Inflammatory macrophage (primary cell): ENCODE measurements at regions not wholly inside any gene's neighbourhood (a gene's known extent, or its start where the extent isn't known, plus 50 kb on each side); places are given as distances from the start of the nearest gene placed in this dataset.

Experiments
- DNase-seq, 2 donors: peaks; one replicate each; pipeline ENCODE4 v3.0.0-alpha.2; 2020 to 2022

DNA sequence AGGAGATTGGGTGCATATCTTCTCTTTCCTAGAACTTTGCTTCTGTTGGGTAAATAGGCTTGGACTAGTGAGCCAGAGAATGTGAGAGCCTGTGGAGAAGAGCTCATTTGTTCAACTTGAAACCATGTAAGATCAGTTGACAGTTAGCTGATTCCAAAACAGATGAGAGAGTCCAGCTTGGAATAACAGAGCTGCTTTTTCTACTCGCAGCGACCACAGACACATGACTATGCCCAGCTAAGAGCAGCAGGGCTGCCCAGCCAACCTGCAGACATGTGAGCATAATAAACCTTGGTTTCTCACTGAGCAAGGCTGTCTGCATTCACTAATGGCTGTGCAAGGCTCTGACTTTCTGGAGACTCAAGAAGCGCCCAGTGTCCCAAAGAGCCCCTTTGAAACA is 209.2 kb downstream of the C12orf75 start:
- DNase-seq = no peak

DNA sequence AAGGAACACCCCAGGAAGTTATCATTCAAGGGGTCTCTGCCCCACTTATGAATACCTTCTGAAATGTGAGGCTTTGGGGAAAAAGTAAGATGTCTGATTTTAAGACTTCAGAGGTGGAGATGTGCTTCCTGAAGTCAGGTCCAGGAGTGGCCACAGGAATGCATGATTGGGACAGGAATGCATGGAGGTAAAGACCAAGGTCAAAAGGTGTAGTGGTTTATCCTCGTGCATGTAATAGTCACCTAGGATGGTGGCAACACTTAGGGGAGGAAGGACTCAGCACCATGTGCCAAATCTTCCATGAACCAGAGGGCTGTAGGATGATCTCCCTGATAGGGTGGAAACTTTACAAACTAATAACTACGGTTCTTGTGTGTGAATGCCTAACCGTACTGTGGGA is 217.3 kb downstream of the C12orf75 start:
- DNase-seq = no peak

GRCh38 chr12:105548626-105549025 is 218.1 kb downstream of the C12orf75 start:
- no peak for DNase-seq

DNA sequence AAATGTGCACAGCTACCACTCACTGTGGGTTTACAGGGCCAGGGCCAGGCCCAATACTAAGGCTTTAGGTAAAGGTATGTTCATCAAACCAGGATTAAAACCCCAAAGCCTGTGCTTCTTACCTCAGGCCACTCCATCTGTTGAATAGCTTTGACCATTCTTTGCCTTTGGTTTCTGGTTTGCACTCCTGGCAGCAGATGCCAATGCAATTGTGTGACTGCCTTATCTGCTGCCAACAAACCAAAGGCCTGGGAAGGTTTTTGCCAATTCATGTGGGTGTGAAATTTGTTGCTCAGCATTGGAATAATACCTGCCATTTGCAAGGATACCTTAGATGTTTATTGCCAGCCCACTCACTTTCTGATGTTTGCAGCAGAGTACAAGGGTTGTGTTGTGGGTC is 221.6 kb downstream of the C12orf75 start:
- DNase-seq = no peak

GRCh38 chr12:105554223-105554678 is 223.8 kb downstream of the C12orf75 start:
- no peak for DNase-seq

DNA sequence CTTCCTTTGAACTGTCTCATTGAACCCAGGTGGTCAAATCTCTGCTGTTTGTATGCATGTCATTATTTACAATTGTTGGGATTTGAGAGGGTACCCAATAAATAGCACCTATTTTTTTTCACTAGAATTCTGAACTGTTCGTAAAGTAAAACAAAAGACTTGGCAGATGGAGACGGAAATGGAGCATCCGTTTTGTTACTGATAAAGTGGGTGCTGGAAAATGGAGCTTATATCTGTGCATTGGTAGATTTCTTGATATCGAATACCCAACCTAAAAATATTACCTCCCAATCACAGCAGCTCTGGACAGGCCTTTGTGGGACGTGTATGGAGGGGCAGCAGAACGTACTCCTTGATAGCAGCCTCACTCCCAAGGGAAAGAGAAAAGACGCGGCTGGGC is 224.4 kb downstream of the C12orf75 start:
- DNase-seq = no peak

GRCh38 chr12:105555556-105556295 is 225.2 kb downstream of the C12orf75 start:
- DNase-seq = no peak

DNA sequence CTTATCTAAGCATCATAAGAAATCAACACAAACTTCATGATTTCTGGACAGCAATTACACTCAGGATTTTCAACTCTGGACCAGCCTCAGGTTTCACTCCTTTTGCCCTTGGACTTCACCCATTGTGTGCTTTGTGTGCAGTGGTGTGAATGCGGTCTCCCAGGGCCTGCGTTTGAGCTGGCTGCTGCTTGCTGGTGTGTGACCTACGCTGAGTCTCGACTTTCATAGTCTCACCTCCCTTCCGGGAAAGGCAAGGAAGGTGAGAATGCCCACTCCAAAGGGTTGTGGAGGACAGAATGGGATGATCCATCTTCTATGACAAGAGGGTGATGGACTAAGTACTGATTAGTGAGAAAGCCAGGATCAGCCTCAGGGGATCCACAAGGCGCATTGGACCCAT is 228.8 kb downstream of the C12orf75 start:
- DNase-seq = no peak

- DNase-seq = no peak
These were observed 231.2 kb downstream of the C12orf75 start for GRCh38 chr12:105561546-105562198.

DNA sequence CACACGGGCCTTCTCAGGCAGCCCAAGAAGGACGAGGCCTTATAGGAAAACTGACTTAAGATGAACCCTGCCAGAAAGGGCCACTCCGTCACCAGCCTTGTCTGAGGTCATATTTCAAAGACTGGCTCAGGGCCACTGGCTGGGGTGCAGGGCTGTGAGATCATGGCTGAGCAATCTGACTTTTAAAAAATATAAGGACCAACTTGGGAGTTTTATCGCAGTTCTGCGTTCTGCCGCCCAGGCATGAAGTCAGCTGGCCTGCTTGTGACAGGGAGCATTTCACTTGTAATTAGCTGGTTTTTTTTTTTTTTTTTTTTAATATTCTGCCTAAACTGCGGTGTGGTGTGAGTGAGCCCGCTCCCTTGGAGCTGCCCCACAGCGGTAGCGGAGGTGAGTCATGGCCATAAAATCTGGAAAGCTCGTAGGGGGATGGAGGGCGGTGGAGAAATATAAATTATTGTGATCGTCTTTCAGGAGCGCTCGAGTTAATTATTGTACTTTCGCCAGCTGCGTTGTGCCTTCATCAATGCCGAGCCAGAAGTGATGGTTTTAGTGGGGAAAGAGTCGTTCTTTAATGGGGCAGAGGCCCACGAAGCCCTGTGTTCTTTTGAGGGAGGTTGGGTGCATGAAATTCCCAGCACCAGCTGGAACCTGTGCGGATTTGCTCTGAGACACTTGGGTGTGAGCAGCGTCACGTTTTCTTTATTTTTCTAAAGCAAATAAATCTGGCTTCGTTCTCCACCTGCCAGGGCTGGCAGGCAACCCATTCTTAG is 231.9 kb downstream of the C12orf75 start:
- no peak for DNase-seq

DNA sequence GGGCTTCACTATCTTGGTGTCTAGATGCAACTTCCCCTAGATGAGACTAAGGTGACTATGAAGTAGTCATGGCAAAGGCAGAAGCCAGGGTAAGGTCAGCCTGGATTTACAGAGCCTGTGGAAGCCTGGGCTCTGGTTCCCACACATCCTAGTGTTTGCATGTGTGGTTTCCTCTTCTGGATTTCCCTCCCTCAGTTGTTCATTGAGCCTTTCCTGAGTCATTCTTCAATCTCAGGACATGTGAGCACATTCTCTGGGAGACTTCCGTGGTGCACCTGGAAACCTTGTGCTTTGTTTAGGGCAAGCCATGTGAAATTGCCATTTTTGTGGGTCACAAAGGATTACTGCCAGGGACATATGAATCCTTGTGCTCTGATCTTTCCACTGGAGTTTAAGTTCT is 236.6 kb downstream of the C12orf75 start:
- no peak for DNase-seq

DNA sequence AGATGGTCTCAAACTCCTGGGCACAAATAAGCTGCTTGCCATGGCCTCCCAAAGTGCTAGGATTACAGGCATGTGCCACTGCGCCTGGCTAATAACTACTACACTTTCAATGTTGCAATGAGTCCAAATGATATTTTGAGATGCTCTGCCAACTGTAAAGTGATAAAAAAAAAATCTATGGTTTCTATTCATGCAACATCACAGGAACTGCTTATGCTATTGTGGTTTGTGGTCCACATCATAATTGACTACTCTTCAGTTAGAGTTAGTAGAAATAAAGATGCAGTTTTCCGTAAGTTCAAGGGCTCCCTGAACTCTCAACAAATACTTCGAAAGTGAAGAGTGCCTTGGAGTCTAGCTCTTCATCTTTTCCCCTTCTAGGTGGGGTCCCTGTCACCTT is 239.4 kb downstream of the C12orf75 start:
- no peak for DNase-seq

GRCh38 chr12:105570944-105571343 is 240.5 kb downstream of the C12orf75 start:
- no peak for DNase-seq

- no peak for DNase-seq
These were observed 243.1 kb downstream of the C12orf75 start for GRCh38 chr12:105573574-105573973.

- DNase-seq = no peak
These were observed 243.7 kb downstream of the C12orf75 start for GRCh38 chr12:105574056-105574715.

GRCh38 chr12:105575235-105575634 is 244.7 kb downstream of the C12orf75 start:
- DNase-seq = no peak

DNA sequence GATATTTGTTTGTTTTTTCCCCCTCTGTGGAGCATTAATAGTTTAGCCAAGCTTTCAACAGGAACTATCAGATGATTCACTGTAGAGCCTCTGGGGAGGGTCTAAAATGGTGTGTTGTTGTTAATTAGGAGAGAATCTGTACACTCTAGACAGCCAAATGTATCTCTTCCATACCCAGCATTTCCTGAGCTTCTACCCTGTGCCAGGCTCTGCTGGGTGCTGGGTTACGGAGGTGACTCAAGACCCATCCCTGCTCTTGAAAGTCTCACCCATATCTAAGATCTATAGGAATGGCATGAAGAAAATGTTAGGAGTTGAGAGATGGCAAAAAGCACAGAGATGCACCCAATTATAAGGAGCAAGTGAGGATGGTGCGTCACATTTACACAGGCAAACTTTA is 245.8 kb downstream of the C12orf75 start:
- no peak for DNase-seq

GRCh38 chr12:105580821-105581352 is 250.4 kb downstream of the C12orf75 start:
- no peak for DNase-seq

DNA sequence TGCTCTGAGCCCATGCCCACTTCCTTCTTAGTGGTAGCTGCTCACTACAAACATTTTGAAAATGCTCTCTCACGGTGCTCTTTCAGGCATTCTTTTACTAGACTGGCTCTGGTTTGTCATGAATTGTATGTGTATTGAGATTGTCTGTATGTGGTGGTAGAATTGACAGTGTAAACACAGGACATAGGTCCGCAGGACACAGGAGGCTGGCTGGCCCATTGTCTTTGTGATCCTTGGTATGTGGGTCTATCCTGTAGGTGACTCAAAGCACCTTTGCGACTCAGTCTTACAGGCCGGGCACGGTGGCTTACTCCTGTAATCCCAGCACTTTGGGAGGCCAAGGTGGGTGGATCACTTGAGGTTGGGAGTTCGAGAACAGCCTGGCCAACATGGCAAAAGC is 250.9 kb downstream of the C12orf75 start:
- no peak for DNase-seq

DNA sequence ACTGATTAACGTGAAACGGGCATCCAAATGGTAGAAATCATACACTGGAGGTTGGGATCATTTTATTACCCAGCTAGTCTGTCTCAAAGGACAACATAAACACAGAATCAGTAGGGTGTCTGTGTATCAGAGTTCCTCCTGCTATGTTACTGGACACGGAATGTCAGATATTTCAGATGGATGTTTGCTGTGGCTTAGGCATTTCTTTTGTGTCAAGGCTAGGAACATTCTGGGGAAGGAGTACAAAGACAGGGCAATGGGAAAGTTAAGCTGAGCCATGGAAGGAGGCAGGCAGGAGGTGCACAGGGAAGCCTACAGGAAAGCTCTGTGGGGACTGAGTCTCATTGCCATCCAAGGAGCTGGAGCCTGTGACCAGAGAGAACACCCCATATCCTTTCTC is 254.6 kb downstream of the C12orf75 start:
- no peak for DNase-seq

GRCh38 chr12:105587237-105587636 is 256.7 kb downstream of the C12orf75 start:
- no peak for DNase-seq

DNA sequence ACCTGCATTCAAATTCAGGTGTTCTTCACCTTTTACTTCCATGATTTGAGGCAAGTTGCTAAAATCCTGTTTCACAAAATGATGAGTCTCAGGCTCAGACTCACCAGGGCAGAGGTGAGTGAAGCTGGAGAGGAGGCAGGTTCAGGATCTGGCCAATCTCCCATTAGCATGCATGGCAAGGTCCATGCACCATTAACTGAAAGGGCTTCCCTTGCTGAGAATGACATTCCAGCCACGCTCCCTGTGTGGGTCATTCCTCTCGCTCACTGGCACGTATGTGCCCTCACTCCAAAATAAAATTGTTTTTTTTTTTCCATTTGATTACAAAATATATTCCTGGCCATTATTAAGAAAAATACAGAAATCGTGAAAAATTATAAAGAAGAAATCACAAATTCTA is 257.6 kb downstream of the C12orf75 start:
- DNase-seq = no peak

GRCh38 chr12:105590571-105590970 is 260.1 kb downstream of the C12orf75 start:
- DNase-seq = no peak
